NCI-H128 (cell line): ENCODE measurements at regions not wholly inside any gene's neighbourhood (a gene's known extent, or its start where the extent isn't known, plus 50 kb on each side); places are given as distances from the start of the nearest gene placed in this dataset.

Experiments used
- DNase-seq: peaks from one replicate; lab custom pipeline; 2025; ENCODE audit not compliant: unreplicated experiment; lab: John Stamatoyannopoulos, UW

DNA sequence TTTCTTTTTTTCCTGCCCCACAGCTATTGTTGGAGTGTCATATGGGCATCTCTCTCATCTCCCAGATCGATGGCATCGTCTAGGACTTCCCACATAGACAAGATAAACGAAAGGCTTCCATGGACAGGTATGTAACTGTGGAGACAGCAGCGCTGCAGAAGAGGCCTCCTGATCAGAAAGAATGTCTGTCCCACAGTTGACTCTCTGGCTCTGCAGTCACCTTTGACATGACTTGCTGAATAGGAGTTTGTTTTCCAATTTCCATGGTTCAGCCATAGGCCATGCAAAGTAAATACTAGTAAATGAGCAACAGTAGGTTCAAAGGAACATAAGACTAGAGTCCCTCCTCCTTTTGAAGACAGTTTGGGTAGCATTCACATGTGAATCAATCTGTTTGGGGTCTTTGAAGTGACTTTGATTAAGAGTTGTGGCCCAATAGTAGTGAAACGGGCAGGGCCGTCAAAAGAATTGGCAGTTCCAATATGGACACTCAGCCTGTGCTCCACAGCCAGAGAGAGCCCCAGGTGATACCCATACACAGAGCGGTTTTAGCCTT, 134.7 kb upstream of the IFNGR1 start:
- DNase-seq = no peak

DNA sequence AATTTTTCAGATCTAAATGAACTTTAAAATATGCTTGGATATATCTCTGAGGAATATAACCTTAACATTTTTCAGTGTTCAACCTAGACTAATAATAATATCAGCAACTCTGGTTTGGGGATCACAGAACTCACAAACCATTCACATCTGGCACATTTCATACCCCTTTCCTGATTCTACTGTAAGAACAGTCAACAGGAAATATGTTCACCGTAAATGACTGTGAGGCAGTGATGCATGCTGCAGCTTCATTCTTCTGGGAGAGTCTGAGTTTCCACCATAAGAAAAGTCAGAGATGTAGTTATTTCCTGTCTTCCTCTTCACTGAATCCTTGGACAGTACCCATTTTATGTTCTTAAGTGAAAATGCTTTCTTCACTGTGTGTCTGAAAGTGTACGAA, 134.2 kb upstream of the IFNGR1 start:
- no peak for DNase-seq

DNA sequence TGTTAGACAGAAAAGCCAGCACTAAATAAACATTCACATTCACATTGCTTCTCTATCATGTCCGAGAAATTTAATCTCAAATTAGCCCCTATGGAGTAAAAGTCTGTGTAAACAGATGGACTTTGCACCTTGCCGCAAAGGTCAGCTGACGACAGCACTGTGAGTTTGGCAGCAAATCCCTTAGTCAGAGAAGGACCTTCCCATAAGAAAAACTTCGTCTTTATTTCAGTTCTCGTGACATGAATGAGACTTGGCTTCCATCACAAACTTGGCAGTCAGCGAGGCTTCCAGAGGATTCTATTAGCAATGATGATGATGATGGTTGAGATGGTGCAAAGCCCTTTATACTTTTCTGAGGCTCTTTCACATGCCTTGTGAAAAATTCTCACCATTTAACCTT, 133.7 kb upstream of the IFNGR1 start:
- DNase-seq = no peak

DNA sequence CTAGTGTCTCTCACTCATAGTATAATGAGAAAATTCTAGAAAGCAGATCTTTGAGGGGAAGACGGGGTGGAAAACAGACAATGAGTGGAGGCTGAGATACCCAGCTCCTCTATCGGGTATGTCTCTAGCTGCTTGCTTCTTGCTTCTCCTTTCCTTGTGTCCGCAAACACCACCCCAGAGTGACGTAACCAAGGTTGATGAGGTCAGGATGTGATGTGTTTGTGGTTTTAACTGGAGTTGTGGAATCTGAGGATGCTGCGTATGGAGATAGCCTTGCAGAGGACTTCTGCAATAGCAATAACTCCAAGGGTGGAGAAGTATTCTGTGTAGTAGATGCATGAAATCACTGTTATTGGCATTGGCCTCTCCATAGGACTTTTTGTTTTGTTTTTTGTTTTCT, 132.7 kb upstream of the IFNGR1 start:
- DNase-seq = no peak

DNA sequence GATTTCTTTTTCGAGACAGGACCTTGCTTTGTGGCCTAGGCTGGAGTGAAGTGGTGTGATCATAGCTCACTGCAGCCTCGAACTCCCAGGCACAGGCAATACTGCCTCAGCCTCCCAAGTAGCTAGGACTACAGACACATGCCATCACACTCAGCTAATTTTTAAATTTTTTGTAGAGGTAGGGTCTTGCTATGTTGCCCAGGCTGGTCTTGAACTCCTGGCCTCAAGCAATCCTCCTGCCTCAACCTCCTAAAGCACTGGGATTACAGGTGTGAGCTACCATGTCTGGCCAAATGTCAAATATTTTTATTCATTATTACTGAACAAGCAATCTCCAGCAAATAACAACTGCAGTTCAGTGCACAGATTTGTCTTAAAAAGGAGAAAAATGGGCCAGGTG, 131.7 kb upstream of the IFNGR1 start:
- DNase-seq = no peak

GRCh38 chr6:137349856-137350830, 131.0 kb upstream of the IFNGR1 start:
- DNase-seq = no peak

DNA sequence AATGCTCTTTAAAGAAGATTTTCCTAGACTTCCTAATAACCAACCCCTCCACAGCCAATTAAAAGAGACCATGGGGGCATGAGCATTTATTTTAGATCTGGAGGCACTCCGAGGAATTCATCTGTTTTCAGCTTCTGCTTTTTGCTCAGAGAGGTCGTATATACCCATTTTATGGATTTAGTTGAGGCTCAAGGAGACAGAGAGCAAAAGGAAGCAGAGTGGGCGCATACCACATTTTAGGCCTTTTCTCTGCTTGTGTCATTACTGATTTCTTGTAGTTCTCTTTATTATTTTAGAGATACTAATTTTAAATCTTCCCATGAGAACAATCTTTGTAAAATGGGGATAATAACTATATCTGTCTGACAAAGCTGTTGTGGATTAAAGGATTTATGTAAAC, 129.6 kb upstream of the IFNGR1 start:
- DNase-seq = no peak

DNA sequence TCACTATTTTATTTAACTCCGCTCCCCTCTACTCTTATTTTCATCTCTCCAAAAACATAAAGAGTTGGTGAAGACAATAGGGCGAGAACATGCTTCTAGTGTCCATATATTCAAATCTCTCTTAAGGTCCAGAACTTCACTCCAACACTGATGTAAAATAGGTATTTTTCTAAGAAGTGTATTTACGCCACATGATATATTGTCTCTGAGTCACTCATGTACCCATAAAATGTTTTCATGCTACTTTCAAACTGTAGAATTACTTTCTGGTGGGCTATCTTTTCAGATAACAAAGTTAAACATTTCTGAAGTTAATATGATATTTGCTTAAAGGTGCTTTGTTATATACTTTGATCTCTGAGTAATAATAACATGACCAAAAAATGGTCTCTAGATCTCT, 124.1 kb upstream of the IFNGR1 start:
- DNase-seq = no peak

- DNase-seq = no peak
Observed at GRCh38 chr6:137342607-137343190, 123.5 kb upstream of the IFNGR1 start.

- no peak for DNase-seq
Observed at GRCh38 chr6:137341681-137342195, 122.6 kb upstream of the IFNGR1 start.

GRCh38 chr6:137339929-137340559, 120.9 kb upstream of the IFNGR1 start:
- no peak for DNase-seq

DNA sequence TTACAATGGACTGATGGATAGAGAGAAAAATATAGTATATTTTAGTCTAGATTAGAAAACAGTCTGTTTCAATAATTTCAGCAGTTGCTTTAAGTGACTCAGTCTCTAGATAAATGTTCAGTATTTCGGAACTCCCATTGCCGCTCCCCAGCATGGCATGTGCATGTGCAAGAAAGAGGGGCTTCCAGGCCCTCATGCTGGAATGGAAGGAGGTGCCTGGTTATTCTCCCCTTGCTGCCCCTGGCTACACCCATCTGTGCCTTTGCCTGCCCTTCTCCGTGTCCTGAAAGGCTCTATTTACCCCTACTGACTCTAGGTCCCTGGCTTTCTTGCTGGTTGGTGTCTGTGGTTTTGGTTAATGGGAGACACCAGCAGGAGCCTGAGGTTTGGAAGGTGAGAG, 115.7 kb upstream of the IFNGR1 start:
- no peak for DNase-seq

DNA sequence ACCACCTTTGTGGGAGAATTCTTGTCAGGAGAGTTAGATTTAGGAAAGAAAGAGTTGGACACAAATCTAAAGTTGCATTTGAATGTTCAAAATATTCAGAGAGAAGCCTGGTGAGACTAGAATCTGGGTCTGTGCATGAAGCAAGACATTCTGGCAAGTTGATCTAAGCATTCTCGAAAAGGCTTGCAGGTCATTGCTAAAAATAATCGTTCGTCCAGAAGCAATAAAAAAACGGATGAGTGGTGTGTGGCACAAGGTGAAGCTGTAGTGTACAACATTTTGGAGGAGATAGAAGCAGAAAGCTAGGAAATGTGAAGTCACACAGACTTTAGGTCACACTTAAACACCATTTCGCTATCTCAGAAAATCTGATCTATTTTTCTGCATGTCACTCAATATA, 114.9 kb upstream of the IFNGR1 start:
- DNase-seq = no peak

DNA sequence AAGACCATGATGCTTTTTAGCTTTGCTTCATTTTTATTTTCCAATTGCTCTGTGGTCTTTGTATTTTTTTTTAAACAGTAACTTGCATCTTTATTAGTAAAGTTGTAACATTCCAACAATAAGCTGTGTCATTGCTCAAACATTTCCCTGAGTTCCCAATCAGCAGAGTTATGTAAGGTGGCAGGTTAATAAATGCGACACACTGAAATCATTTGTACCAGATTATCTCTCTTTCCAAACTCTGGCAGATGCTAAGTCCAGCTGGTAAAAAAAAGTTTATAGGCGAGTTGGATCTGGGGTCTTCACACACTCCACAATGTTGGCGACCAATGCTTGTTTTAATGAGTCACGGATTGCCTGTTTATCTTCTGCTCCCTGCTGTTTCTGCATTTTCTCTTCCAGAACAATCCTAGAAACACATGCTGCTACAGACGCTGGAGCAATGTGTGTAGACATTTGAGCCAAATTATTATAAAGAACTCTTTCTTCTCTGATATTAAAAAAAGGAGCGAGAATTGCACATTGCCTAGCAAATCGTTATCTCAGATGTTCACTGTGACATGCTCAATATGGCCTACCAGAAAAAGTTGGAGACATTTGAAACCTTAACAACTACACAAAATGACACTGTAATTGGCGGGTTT, 113.6 kb upstream of the IFNGR1 start:
- DNase-seq = no peak

GRCh38 chr6:137323860-137324259, 104.7 kb upstream of the IFNGR1 start:
- no peak for DNase-seq

DNA sequence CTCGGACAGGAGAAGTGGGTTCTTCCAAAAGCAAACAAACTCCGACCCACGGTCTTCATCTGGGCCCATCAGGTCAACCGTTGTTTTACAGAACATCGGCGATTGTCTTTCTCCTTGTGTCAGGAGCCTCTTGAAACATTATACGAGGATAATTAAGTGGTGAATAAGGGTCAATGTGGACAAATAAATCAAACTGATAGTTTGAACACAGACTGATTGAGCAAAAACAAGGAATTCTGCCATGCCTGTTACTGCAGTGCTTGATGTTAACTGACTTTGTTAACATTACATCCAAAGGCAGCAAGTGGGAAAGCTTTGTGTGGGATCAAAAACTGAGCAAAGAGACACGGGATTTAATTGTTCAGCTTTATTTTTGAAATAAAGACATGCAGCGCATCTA, 101.1 kb upstream of the IFNGR1 start:
- no peak for DNase-seq

DNA sequence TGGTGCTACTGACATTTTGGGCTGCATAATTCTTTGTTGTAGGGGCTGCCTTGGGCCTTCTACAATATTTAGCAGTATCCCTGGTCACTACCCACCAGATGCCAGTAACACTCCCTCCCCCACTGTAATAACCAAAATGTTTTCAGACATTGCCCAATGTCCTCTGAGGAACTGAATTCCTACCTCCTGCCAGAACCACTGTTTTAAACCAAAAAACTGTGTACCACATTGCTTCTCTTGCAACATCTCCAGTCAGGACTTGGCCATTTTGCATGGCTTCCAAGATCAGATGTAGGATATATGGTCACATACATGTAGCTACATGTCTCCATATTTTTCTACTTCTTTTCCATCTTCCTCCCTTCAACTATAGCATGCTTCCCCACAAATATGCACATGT, 97.4 kb upstream of the IFNGR1 start:
- no peak for DNase-seq

GRCh38 chr6:137315081-137315480, 95.9 kb upstream of the IFNGR1 start:
- DNase-seq = no peak

DNA sequence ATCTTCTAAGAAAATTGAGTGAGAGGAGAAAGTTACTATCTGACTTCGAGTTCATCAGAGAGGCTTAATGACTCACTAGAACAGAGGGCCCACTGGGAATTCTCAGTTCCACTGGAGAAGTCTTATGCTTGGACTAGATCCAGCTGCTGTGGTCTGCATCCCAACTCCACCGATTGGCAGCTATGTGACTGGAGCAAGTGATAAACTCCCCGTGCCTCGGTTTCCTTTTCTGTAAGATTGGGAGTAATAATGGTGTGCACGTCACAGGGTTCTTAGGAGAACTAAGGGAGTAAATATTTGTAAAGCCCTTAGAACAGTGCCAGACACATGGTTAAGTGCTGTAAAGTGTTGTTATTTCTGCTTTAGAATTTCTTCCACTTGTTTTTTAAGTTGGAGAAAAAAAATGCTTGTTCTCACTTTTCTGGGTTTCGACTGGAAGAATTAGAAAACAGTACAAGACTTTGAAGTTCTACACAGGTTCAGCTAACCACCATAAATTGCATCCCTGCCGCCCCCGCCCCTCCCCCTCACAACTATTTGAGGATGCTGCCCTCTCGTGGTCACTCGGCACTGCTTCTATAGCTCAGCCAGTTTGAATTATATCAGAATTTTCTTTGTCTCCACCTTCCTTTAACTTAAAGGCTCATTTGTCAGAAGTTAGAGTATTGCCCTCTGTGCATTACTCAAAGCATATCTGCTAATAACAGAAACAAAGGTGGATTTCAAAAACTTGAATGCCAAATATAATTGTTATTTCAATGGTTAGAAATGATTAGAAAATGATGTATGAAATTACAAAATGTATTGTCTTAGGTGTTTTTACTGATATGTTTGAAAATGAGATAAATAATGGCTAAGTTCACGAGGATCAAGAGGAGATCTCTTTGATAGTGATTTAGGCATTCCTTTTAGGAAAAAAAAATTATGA, 95.0 kb upstream of the IFNGR1 start:
- peak; percentile 7 for DNase-seq

DNA sequence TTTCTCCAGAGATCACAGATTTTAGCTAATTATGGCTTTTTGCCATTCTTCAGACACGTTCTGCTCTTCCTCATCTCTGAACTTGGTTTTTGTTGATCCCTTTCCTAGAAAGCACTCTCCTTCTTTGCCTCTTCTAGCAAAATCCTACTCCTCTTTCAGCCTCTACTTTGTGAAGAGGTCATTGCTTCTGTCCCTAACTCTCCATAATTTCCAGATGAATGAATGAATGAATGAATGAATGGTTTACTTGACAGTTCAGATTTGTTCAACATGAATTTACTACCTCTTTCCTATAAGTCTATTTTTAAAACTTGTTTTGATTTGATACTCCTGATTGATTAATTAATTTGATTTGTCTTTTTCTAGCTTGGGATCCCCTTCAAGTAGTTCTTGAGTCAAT, 94.0 kb upstream of the IFNGR1 start:
- no peak for DNase-seq
